HepG2 (cell line): ENCODE measurements at regions not wholly inside any gene's neighbourhood (a gene's known extent, or its start where the extent isn't known, plus 50 kb on each side); places are given as distances from the start of the nearest gene placed in this dataset.

Experiments
- ATF7-NPFF ChIP-seq: sonication (generic); formaldehyde crosslinking; IDR thresholded peaks from 2 replicates; pipeline ENCODE4 v1.8.1; 2023; ENCODE audit warnings: mild to moderate bottlenecking, low read depth, missing genetic modification reagents, moderate library complexity
- EED ChIP-seq: sonication (generic); formaldehyde crosslinking; IDR thresholded peaks from 2 replicates; pipeline ENCODE4 v1.5.0; 2020; ENCODE audit warnings: mild to moderate bottlenecking, missing genetic modification reagents
- HDAC6 ChIP-seq: fragments of 200-600 bp; sonication (generic); IDR thresholded peaks from 2 replicates; pipeline ENCODE4 v1.7.0; 2017; ENCODE audit warnings: mild to moderate bottlenecking, antibody characterized with exemption, low read length, low read depth
- HHEX ChIP-seq: IDR thresholded peaks from 2 replicates; pipeline ENCODE4 v1.6.1; 2016; ENCODE audit warnings: control low read depth
- HOXD1 ChIP-seq: sonication (generic); formaldehyde crosslinking; IDR thresholded peaks from 2 replicates; pipeline ENCODE4 v1.5.0; 2020; ENCODE audit warnings: missing genetic modification reagents
- KDM5A ChIP-seq: fragments of 200-600 bp; sonication (generic); IDR thresholded peaks from 2 replicates; pipeline ENCODE4 v1.7.0; 2018; ENCODE audit warnings: antibody characterized with exemption, mild to moderate bottlenecking, low read length, borderline replicate concordance
- MAFG ChIP-seq: sonication (generic); formaldehyde crosslinking; IDR thresholded peaks from 2 replicates; pipeline ENCODE4 v1.5.1; 2020; ENCODE audit warnings: mild to moderate bottlenecking, missing genetic modification reagents
- MYC ChIP-seq: sonication (generic); formaldehyde crosslinking; IDR thresholded peaks from 2 replicates; pipeline ENCODE4 v1.9.0; 2021; ENCODE audit warnings: missing genetic modification reagents, borderline replicate concordance
- NFYC ChIP-seq: IDR thresholded peaks from 2 replicates; pipeline ENCODE4 v1.6.1; 2016; ENCODE audit warnings: missing genetic modification reagents, missing compliant biosample characterization
- REPIN1 ChIP-seq: sonication (generic); formaldehyde crosslinking; IDR thresholded peaks from 2 replicates; pipeline ENCODE4 v1.8.0; 2022; ENCODE audit warnings: missing genetic modification reagents, low read depth, mild to moderate bottlenecking, borderline replicate concordance
- RFXAP ChIP-seq: sonication (generic); formaldehyde crosslinking; IDR thresholded peaks from 2 replicates; pipeline ENCODE4 v1.4.0; 2020; ENCODE audit warnings: missing genetic modification reagents, borderline replicate concordance
- SP140L ChIP-seq: sonication (generic); formaldehyde crosslinking; IDR thresholded peaks from 2 replicates; pipeline ENCODE4 v1.4.0; 2020; ENCODE audit warnings: missing genetic modification reagents, borderline replicate concordance
- ZBTB20 ChIP-seq: sonication (generic); formaldehyde crosslinking; IDR thresholded peaks from 2 replicates; pipeline ENCODE4 v1.8.1; 2023; ENCODE audit warnings: missing genetic modification reagents, low read depth, mild to moderate bottlenecking, borderline replicate concordance
- ZMYM3 ChIP-seq: sonication (generic); formaldehyde crosslinking; IDR thresholded peaks from 2 replicates; pipeline ENCODE4 v1.5.1; 2020; ENCODE audit warnings: mild to moderate bottlenecking, missing genetic modification reagents
- ZNF136 ChIP-seq: sonication (generic); formaldehyde crosslinking; IDR thresholded peaks from 2 replicates; pipeline ENCODE4 v1.8.1; 2022; ENCODE audit warnings: low read depth, mild to moderate bottlenecking, moderate library complexity, missing genetic modification reagents
- ZNF225 ChIP-seq: sonication (generic); formaldehyde crosslinking; IDR thresholded peaks from 2 replicates; pipeline ENCODE4 v1.4.0; 2020; ENCODE audit warnings: mild to moderate bottlenecking, missing genetic modification reagents
- ZNF367 ChIP-seq: sonication (generic); formaldehyde crosslinking; IDR thresholded peaks from 2 replicates; pipeline ENCODE4 v1.4.0; 2020; ENCODE audit warnings: missing genetic modification reagents, borderline replicate concordance
- ZNF460 ChIP-seq: sonication (generic); formaldehyde crosslinking; IDR thresholded peaks from 2 replicates; pipeline ENCODE4 v1.5.1; 2020; ENCODE audit warnings: missing genetic modification reagents, mild to moderate bottlenecking, borderline replicate concordance
- TF ChIP-seq, protein P1 (sequence below): sonication (generic); formaldehyde crosslinking; IDR thresholded peaks from 2 replicates; pipeline ENCODE4 v1.4.0; 2020; ENCODE audit warnings: missing genetic modification reagents
- TF ChIP-seq, protein P2 (sequence below): fragments of 450-650 bp; IDR thresholded peaks from 2 replicates; pipeline ENCODE4 v1.6.1; 2016
- TF ChIP-seq, protein P3 (sequence below): sonication (generic); formaldehyde crosslinking; IDR thresholded peaks from 2 replicates; pipeline ENCODE4 v1.8.1; 2022; ENCODE audit warnings: mild to moderate bottlenecking, missing genetic modification reagents
- TF ChIP-seq, protein P4 (sequence below): sonication (generic); formaldehyde crosslinking; IDR thresholded peaks from 2 replicates; pipeline ENCODE4 v1.9.0; 2022; ENCODE audit warnings: missing genetic modification reagents, mild to moderate bottlenecking, borderline replicate concordance
- TF ChIP-seq, protein P5 (sequence below): sonication (generic); formaldehyde crosslinking; IDR thresholded peaks from 2 replicates; pipeline ENCODE4 v1.8.1; 2023; ENCODE audit warnings: missing genetic modification reagents, mild to moderate bottlenecking, borderline replicate concordance

DNA sequence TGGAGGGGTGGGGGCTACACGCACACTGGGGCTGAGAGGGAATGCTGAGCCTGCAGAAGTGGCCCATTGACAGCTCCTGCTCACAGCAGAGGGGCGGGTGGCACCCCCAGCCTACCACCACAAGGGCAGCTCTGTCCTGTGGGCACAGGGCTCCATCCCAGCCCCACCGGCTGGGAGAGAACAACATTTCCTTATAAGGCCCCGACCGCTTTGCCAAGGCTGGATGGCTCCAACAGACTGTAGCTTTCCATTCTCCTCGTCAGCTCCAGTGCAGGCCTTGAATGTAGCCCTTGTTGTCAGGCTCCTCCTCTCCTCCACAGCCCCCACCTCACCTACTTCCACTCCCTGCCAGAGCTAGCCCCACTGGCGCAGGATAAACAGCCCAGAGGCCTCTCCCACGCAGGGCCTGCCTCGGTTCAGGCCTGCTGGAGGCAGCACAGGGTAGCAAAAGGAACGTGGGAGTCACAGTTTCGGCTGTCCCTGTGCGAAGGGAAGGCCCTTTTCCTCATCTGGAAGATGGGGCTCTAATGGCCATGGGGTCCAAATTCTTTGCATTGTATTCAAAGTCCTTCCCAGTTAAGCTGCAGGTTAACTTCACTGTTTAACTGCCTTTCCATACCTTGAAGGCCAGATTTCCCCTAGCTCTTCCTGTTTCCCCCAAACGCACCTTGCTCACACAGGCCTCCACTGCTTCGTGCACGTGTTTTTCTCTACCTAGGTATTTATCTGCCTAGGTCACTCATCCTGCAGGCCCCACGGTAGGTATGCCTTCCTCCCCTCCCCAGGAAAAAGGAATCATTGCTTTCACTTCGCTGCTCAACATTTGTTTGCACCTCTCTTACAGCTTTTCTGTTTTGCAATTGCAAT, 101.6 kb upstream of the LPP start (continued):
- TF ChIP-seq NFYC (CRISPR knock-in tag): no peak
- TF ChIP-seq HHEX (CRISPR knock-in tag): no peak
- no peak for TF ChIP-seq HDAC6
- TF ChIP-seq EED: no peak
- TF ChIP-seq, protein P1, sequence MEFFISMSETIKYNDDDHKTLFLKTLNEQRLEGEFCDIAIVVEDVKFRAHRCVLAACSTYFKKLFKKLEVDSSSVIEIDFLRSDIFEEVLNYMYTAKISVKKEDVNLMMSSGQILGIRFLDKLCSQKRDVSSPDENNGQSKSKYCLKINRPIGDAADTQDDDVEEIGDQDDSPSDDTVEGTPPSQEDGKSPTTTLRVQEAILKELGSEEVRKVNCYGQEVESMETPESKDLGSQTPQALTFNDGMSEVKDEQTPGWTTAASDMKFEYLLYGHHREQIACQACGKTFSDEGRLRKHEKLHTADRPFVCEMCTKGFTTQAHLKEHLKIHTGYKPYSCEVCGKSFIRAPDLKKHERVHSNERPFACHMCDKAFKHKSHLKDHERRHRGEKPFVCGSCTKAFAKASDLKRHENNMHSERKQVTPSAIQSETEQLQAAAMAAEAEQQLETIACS: no peak
- peak; percentile 63; the same call in 1 of the 2 replicates for TF ChIP-seq ZBTB20
- peak; percentile 62; the same call in 1 of the 2 replicates for TF ChIP-seq MYC (CRISPR knock-in tag)
- no peak for TF ChIP-seq MAFG (CRISPR knock-in tag)
- TF ChIP-seq ZNF136: no peak
- peak; percentile 69 for TF ChIP-seq REPIN1
- peak; percentile 87 for TF ChIP-seq ZMYM3
- TF ChIP-seq HOXD1 (CRISPR knock-in tag): no peak
- TF ChIP-seq, protein P2, sequence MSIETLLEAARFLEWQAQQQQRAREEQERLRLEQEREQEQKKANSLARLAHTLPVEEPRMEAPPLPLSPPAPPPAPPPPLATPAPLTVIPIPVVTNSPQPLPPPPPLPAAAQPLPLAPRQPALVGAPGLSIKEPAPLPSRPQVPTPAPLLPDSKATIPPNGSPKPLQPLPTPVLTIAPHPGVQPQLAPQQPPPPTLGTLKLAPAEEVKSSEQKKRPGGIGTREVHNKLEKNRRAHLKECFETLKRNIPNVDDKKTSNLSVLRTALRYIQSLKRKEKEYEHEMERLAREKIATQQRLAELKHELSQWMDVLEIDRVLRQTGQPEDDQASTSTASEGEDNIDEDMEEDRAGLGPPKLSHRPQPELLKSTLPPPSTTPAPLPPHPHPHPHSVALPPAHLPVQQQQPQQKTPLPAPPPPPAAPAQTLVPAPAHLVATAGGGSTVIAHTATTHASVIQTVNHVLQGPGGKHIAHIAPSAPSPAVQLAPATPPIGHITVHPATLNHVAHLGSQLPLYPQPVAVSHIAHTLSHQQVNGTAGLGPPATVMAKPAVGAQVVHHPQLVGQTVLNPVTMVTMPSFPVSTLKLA: no peak
- TF ChIP-seq ZNF460 (CRISPR knock-in tag): no peak
- TF ChIP-seq, protein P3, sequence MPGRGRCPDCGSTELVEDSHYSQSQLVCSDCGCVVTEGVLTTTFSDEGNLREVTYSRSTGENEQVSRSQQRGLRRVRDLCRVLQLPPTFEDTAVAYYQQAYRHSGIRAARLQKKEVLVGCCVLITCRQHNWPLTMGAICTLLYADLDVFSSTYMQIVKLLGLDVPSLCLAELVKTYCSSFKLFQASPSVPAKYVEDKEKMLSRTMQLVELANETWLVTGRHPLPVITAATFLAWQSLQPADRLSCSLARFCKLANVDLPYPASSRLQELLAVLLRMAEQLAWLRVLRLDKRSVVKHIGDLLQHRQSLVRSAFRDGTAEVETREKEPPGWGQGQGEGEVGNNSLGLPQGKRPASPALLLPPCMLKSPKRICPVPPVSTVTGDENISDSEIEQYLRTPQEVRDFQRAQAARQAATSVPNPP (CRISPR knock-in tag): no peak
- TF ChIP-seq, protein P4, sequence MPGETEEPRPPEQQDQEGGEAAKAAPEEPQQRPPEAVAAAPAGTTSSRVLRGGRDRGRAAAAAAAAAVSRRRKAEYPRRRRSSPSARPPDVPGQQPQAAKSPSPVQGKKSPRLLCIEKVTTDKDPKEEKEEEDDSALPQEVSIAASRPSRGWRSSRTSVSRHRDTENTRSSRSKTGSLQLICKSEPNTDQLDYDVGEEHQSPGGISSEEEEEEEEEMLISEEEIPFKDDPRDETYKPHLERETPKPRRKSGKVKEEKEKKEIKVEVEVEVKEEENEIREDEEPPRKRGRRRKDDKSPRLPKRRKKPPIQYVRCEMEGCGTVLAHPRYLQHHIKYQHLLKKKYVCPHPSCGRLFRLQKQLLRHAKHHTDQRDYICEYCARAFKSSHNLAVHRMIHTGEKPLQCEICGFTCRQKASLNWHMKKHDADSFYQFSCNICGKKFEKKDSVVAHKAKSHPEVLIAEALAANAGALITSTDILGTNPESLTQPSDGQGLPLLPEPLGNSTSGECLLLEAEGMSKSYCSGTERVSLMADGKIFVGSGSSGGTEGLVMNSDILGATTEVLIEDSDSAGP (CRISPR knock-in tag): peak; percentile 78; the same call in 1 of the 2 replicates
- no peak for TF ChIP-seq SP140L
- TF ChIP-seq ZNF367 (CRISPR knock-in tag): no peak
- TF ChIP-seq, protein P5, sequence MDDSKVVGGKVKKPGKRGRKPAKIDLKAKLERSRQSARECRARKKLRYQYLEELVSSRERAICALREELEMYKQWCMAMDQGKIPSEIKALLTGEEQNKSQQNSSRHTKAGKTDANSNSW (CRISPR knock-in tag): no peak
- TF ChIP-seq RFXAP (CRISPR knock-in tag): peak; percentile 64; the same call in 1 of the 2 replicates
- 0 out of 2 replicates have a peak, but pooled peaks have one; percentile 20 for TF ChIP-seq ATF7-NPFF (CRISPR knock-in tag)
- no peak; the same call in 1 of the 2 replicates for TF ChIP-seq ZNF225 (CRISPR knock-in tag)
- TF ChIP-seq KDM5A: no peak; the same call in 1 of the 2 replicates
